IMR-90 (cell line): ENCODE measurements at regions not wholly inside any gene's neighbourhood (a gene's known extent, or its start where the extent isn't known, plus 50 kb on each side); places are given as distances from the start of the nearest gene placed in this dataset.

Experiments used
- ATAC-seq: fragments of 200-7000 bp; cut with Tn5 transposase; 2 replicates; pipeline ENCODE4 v1.9.1; 2020; ENCODE audit warnings: low read depth, mild to moderate bottlenecking, moderate library complexity
- BruUV-seq: library from RNA; stranded (reverse); fragments of 400-500 nt; replicated peaks from 2 replicates; lab custom pipeline; 2021; lab: Mats Ljungman, UMichigan
- CTCF ChIA-PET: fragments of 300-600 bp; formaldehyde crosslinking; extraction: SDS; loops from one replicate; lab custom pipeline; 2021; ENCODE audit warnings: antibody characterized with exemption; lab: Yijun Ruan, JAX
- POLR2A ChIA-PET: fragments of 300-600 bp; sonication (Branson Sonifier 250); formaldehyde crosslinking; loops from one replicate; lab custom pipeline; 2022; ENCODE audit warnings: antibody characterized with exemption; ENCODE audit not compliant: unreplicated experiment; lab: Charles Lee
- DNase-seq: peaks from one replicate; pipeline ENCODE4 v3.0.0; 2013
- H2AFZ ChIP-seq: replicated peaks from 2 replicates; pipeline ENCODE3; 2013; ENCODE audit warnings: low read length, mild to moderate bottlenecking; ENCODE audit not compliant: poor library complexity
- H2AK5ac ChIP-seq: 2 replicates; pipeline ENCODE4 v1.6.1; 2013; ENCODE audit warnings: low read depth, low read length, inconsistent platforms
- H2AK9ac ChIP-seq: replicated peaks from 2 replicates; pipeline ENCODE3; 2013; ENCODE audit warnings: mild to moderate bottlenecking, low read depth, low read length, moderate library complexity; ENCODE audit not compliant: poor library complexity
- H2BK120ac ChIP-seq: 2 replicates; pipeline ENCODE4 v1.6.1; 2013; ENCODE audit warnings: low read depth, low read length, inconsistent platforms
- H2BK15ac ChIP-seq: 3 replicates; pipeline ENCODE4 v1.6.1; 2013; ENCODE audit warnings: low read depth, low read length, inconsistent platforms
- H2BK20ac ChIP-seq: 2 replicates; pipeline ENCODE4 v1.6.1; 2013; ENCODE audit warnings: low read depth, mild to moderate bottlenecking, inconsistent platforms, low read length, moderate library complexity
- H2BK5ac ChIP-seq: 2 replicates; pipeline ENCODE4 v1.6.1; 2013; ENCODE audit warnings: mild to moderate bottlenecking, low read depth, low read length, inconsistent platforms; ENCODE audit not compliant: poor library complexity, severe bottlenecking
- H3K14ac ChIP-seq: replicated peaks from 2 replicates; pipeline ENCODE4 v1.6.1; 2013; ENCODE audit warnings: low read depth, low read length, inconsistent platforms
- H3K18ac ChIP-seq: 2 replicates; pipeline ENCODE4 v1.6.1; 2013; ENCODE audit warnings: low read depth, low read length, control low read depth
- H3K23ac ChIP-seq: 2 replicates; pipeline ENCODE4 v1.6.1; 2013; ENCODE audit warnings: low read depth, low read length, inconsistent platforms
- H3K27ac ChIP-seq: 2 replicates; pipeline ENCODE4 v1.5.1; 2013; ENCODE audit warnings: mild to moderate bottlenecking, control low read depth, low read length; ENCODE audit not compliant: insufficient read depth
- H3K27me3 ChIP-seq: 2 replicates; pipeline ENCODE4 v1.6.1; 2013; ENCODE audit warnings: low read length; ENCODE audit not compliant: control insufficient read depth, insufficient read depth
- H3K36me3 ChIP-seq: 2 replicates; pipeline ENCODE4 v1.6.1; 2013; ENCODE audit warnings: low read length, mixed read lengths; ENCODE audit not compliant: control insufficient read depth, insufficient read depth
- H3K4ac ChIP-seq: 2 replicates; pipeline ENCODE4 v1.6.1; 2013; ENCODE audit warnings: low read depth, low read length, inconsistent platforms
- H3K4me1 ChIP-seq: 2 replicates; pipeline ENCODE4 v1.6.1; 2013; ENCODE audit warnings: low read length, mixed read lengths; ENCODE audit not compliant: control insufficient read depth, insufficient read depth
- H3K4me2 ChIP-seq: 2 replicates; pipeline ENCODE4 v1.6.1; 2013; ENCODE audit warnings: low read depth, mild to moderate bottlenecking, control low read depth, low read length, moderate library complexity
- H3K4me3 ChIP-seq: 2 replicates; pipeline ENCODE4 v1.5.1; 2013; ENCODE audit warnings: low read depth, mild to moderate bottlenecking, control low read depth, low read length, moderate library complexity; ENCODE audit not compliant: insufficient read depth
- H3K56ac ChIP-seq: 2 replicates; pipeline ENCODE4 v1.6.1; 2013; ENCODE audit warnings: low read length, inconsistent platforms; ENCODE audit not compliant: insufficient read depth; ENCODE audit errors: extremely low read depth
- H3K79me1 ChIP-seq, 2 experiments: 2 replicates each; pipeline ENCODE4 v1.6.1; 2013; ENCODE audit warnings: low read length in 2 of 2, inconsistent platforms in 1 of 2, low read depth in 1 of 2
- H3K9ac ChIP-seq: 2 replicates; pipeline ENCODE4 v1.6.1; 2013; ENCODE audit warnings: low read depth, low read length, control low read depth
- H3K9me1 ChIP-seq: 2 replicates; pipeline ENCODE4 v1.6.1; 2013; ENCODE audit warnings: low read length, inconsistent platforms; ENCODE audit not compliant: insufficient read depth
- H3K9me3 ChIP-seq: 2 replicates; pipeline ENCODE4 v1.6.1; 2013; ENCODE audit warnings: low read length; ENCODE audit not compliant: control insufficient read depth, insufficient read depth
- H4K20me1 ChIP-seq: 2 replicates; pipeline ENCODE4 v1.6.1; 2013; ENCODE audit warnings: low read length, inconsistent platforms; ENCODE audit not compliant: insufficient read depth
- H4K5ac ChIP-seq: 2 replicates; pipeline ENCODE4 v1.6.1; 2013; ENCODE audit warnings: mild to moderate bottlenecking, low read depth, low read length, control low read depth
- H4K8ac ChIP-seq, 2 experiments: 2 replicates each; pipeline ENCODE4 v1.6.1; 2013; ENCODE audit warnings: low read depth in 2 of 2, low read length in 2 of 2, control low read depth in 1 of 2, inconsistent platforms in 1 of 2
- H4K91ac ChIP-seq: 2 replicates; pipeline ENCODE4 v1.6.1; 2013; ENCODE audit warnings: low read depth, low read length, inconsistent platforms; ENCODE audit not compliant: insufficient read depth
- CEBPB ChIP-seq: IDR thresholded peaks from 2 replicates; pipeline ENCODE4 v1.6.1; 2012; ENCODE audit warnings: low read depth, low read length, improper control_type of control experiment
- CHD1 ChIP-seq: IDR thresholded peaks from 2 replicates; pipeline ENCODE4 v1.6.1; 2012; ENCODE audit warnings: low read depth, low read length, improper control_type of control experiment
- FOS ChIP-seq: fragments of 150-350 bp; IDR thresholded peaks from 2 replicates; pipeline ENCODE4 v1.6.1; 2016; ENCODE audit warnings: low read depth, low read length
- MAFK ChIP-seq: IDR thresholded peaks from 2 replicates; pipeline ENCODE4 v1.6.1; 2012; ENCODE audit warnings: low read depth, low read length, improper control_type of control experiment
- MXI1 ChIP-seq: IDR thresholded peaks from 2 replicates; pipeline ENCODE4 v1.6.1; 2012; ENCODE audit warnings: low read depth, mild to moderate bottlenecking, low read length, moderate library complexity, borderline replicate concordance
- NFE2L2 ChIP-seq: fragments of 150-350 bp; IDR thresholded peaks from 2 replicates; pipeline ENCODE4 v1.6.1; 2016; ENCODE audit warnings: low read depth, mild to moderate bottlenecking, low read length
- POLR2A ChIP-seq: IDR thresholded peaks from 2 replicates; pipeline ENCODE4 v1.6.1; 2012; ENCODE audit warnings: mild to moderate bottlenecking, low read depth, low read length
- RAD21 ChIP-seq: IDR thresholded peaks from 2 replicates; pipeline ENCODE4 v1.6.1; 2012; ENCODE audit warnings: low read length, improper control_type of control experiment
- RCOR1 ChIP-seq: IDR thresholded peaks from 2 replicates; pipeline ENCODE4 v1.6.1; 2012; ENCODE audit warnings: mild to moderate bottlenecking, low read length, improper control_type of control experiment; ENCODE audit not compliant: insufficient replicate concordance
- RFX5 ChIP-seq: IDR thresholded peaks from 2 replicates; pipeline ENCODE4 v1.8.0; 2012; ENCODE audit warnings: low read depth, mild to moderate bottlenecking, low read length, moderate library complexity
- SMC3 ChIP-seq: fragments of 150-350 bp; IDR thresholded peaks from 2 replicates; pipeline ENCODE4 v1.6.1; 2016; ENCODE audit warnings: low read depth, mild to moderate bottlenecking, antibody characterized with exemption, low read length, moderate library complexity
- WGBS, 2 experiments: methylation state at CpG; one replicate each; pipeline versions ENCODE4 v1.1.5 to v1.1.7; 2013; ENCODE audit warnings: missing lambda C conversion rate in 2 of 2; ENCODE audit not compliant: insufficient read length in 1 of 2; ENCODE audit errors: extremely low coverage in 2 of 2; 5-methylcytosine and 5-hydroxymethylcytosine counted together
- dilution Hi-C: fragments of 300-500 bp; cut with HindIII; formaldehyde crosslinking; loops from one replicate; pipeline ENCODE4 v1.14.3; 2018; ENCODE audit warnings: low sequenced_read_pairs; ENCODE audit not compliant: unreplicated experiment
- in situ Hi-C: fragments of 300-500 bp; cut with MboI; formaldehyde crosslinking; loops from 3 replicates; pipeline ENCODE4 v1.14.3; 2019; ENCODE audit warnings: low sequenced_read_pairs, inconsistent platforms, mixed read lengths
- intact Hi-C: fragments of 100-400 bp; cut with micrococcal nuclease; formaldehyde crosslinking; loops from 2 replicates; pipeline ENCODE4 v1.10.0; 2022
- TF ChIP-seq, protein P1 (sequence below): fragments of 150-350 bp; IDR thresholded peaks from 2 replicates; pipeline ENCODE4 v1.6.1; 2016; ENCODE audit warnings: low read depth, mild to moderate bottlenecking, low read length, moderate library complexity, borderline replicate concordance
- TF ChIP-seq, protein P2 (sequence below): conservative IDR thresholded peaks from 2 replicates; pipeline ENCODE4 v1.5.1; 2012; ENCODE audit warnings: mild to moderate bottlenecking, low read depth, low read length, improper control_type of control experiment

DNA sequence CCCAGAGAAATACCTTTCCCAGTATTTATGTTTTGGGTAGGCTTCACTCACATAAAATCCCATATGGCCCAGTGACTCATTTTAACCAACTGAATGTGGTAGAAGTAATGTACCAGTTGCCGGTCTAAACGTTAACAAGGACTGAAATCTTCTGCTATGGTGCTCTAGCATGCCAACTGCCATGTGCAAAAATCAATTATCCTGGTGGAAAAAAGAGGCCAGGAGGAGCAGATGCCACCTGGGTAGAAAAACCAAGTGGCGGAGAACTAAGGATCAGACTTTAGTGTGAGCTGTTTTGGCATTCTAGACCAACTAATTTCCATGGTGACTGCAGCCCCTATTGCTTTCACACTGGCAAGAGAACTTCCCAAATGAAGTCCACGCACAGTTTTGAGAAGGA lies 1660.7 kb upstream of the ADGRL3 start:
- no peak overlapping the region for H2AFZ ChIP-seq
- H3K27ac ChIP-seq, result no peak overlapping the region
- no TSS peak for BruUV-seq
- CTCF ChIA-PET, result no interaction called here
- no peak overlapping the region for H3K4ac ChIP-seq
- no peaks in the 10 kb centered on the region for H3K36me3 ChIP-seq
- no peak overlapping the region for H3K56ac ChIP-seq
- POLR2A ChIA-PET, result no interaction called here
- no peak overlapping the region for H2BK120ac ChIP-seq
- H3K79me1 ChIP-seq, result no peaks in the 10 kb centered on the region
- no peak for ATAC-seq
- H4K20me1 ChIP-seq, result no peaks in the 10 kb centered on the region
- H3K4me1 ChIP-seq, result no peaks in the 10 kb centered on the region
- H2BK20ac ChIP-seq, result no peak overlapping the region
- no peak overlapping the region for H3K4me2 ChIP-seq
- no peak overlapping the region for H2AK5ac ChIP-seq
- WGBS, 2 experiments, result no CpG with 5 or more reads among the region's 4 CpGs
- no peak overlapping the region for H4K5ac ChIP-seq
- no peak overlapping the region for H2BK5ac ChIP-seq
- intact Hi-C loops (no loop called here), dilution Hi-C loops (no loop called here), in situ Hi-C loops (no loop called here)
- TF ChIP-seq FOS (no peak), CEBPB (no peak), NFE2L2 (no peak), RCOR1 (no peak), RAD21 (no peak), RFX5 (no peak), MXI1 (no peak), MAFK (no peak), SMC3 (no peak), POLR2A (no peak), CHD1 (no peak)
- TF ChIP-seq, protein P1, sequence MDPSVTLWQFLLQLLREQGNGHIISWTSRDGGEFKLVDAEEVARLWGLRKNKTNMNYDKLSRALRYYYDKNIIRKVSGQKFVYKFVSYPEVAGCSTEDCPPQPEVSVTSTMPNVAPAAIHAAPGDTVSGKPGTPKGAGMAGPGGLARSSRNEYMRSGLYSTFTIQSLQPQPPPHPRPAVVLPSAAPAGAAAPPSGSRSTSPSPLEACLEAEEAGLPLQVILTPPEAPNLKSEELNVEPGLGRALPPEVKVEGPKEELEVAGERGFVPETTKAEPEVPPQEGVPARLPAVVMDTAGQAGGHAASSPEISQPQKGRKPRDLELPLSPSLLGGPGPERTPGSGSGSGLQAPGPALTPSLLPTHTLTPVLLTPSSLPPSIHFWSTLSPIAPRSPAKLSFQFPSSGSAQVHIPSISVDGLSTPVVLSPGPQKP, result no peak
- TF ChIP-seq, protein P2, sequence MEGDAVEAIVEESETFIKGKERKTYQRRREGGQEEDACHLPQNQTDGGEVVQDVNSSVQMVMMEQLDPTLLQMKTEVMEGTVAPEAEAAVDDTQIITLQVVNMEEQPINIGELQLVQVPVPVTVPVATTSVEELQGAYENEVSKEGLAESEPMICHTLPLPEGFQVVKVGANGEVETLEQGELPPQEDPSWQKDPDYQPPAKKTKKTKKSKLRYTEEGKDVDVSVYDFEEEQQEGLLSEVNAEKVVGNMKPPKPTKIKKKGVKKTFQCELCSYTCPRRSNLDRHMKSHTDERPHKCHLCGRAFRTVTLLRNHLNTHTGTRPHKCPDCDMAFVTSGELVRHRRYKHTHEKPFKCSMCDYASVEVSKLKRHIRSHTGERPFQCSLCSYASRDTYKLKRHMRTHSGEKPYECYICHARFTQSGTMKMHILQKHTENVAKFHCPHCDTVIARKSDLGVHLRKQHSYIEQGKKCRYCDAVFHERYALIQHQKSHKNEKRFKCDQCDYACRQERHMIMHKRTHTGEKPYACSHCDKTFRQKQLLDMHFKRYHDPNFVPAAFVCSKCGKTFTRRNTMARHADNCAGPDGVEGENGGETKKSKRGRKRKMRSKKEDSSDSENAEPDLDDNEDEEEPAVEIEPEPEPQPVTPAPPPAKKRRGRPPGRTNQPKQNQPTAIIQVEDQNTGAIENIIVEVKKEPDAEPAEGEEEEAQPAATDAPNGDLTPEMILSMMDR, result no peak
- no peak for DNase-seq
- H3K14ac ChIP-seq, result no peak overlapping the region
- no peak overlapping the region for H4K8ac ChIP-seq
- no peak overlapping the region for H2BK15ac ChIP-seq
- H3K9me1 ChIP-seq, result no peaks in the 10 kb centered on the region
- H3K9ac ChIP-seq, result no peak overlapping the region
- no peaks in the 10 kb centered on the region for H3K27me3 ChIP-seq
- H3K23ac ChIP-seq, result no peak overlapping the region
- peaks cover 5% of the 10 kb centered on the region for H3K9me3 ChIP-seq
- no peak overlapping the region for H4K91ac ChIP-seq
- H2AK9ac ChIP-seq, result no peak overlapping the region
- H3K4me3 ChIP-seq, result no peak overlapping the region
- no peak overlapping the region for H3K18ac ChIP-seq
